GM12878 (cell line): ENCODE measurements at regions not wholly inside any gene's neighbourhood (a gene's known extent, or its start where the extent isn't known, plus 50 kb on each side); places are given as distances from the start of the nearest gene placed in this dataset.

Experiments
- ATAC-seq: fragments of 200-7000 bp; cut with Tn5 transposase; 3 replicates; pipeline ENCODE4 v1.9.1; 2020; ENCODE audit warnings: mild to moderate bottlenecking, moderate library complexity
- BruUV-seq: library from RNA; stranded (reverse); fragments of 400-500 nt; replicated peaks from 2 replicates; lab custom pipeline; 2021; lab: Mats Ljungman, UMichigan
- CTCF ChIA-PET: fragments of 300-600 bp; sonication (Branson Sonifier 250); formaldehyde crosslinking; extraction: SDS; loops from one replicate; lab custom pipeline; 2021; ENCODE audit warnings: inconsistent platforms; lab: Yijun Ruan, JAX
- POLR2A ChIA-PET: fragments of 350-600 bp; formaldehyde crosslinking; extraction: SDS; loops from one replicate; lab custom pipeline; 2021; ENCODE audit warnings: inconsistent platforms; lab: Charles Lee
- RAD21 ChIA-PET: fragments of 300-600 bp; sonication (Branson Sonifier 250); formaldehyde crosslinking; loops from one replicate; lab custom pipeline; 2023; ENCODE audit warnings: antibody characterized with exemption; ENCODE audit not compliant: unreplicated experiment; lab: Charles Lee
- SMC1A ChIA-PET: fragments of 300-600 bp; sonication (Branson Sonifier 250); formaldehyde crosslinking; loops from one replicate; lab custom pipeline; 2023; ENCODE audit not compliant: unreplicated experiment, uncharacterized antibody; lab: Charles Lee
- DNase-seq: peaks from one replicate; pipeline ENCODE4 v3.0.0-alpha.2; 2011; ENCODE audit warnings: low read depth, low spot score
- FAIRE-seq: peaks from 3 replicates; lab custom pipeline; 2011; peaks lifted over from hg19 to GRCh38; lab: Jason Lieb, UNC
- H2AFZ ChIP-seq: 2 replicates; pipeline ENCODE4 v1.6.0; 2011; ENCODE audit warnings: low read depth, low read length, control low read depth; ENCODE audit not compliant: control insufficient read depth
- H3K27ac ChIP-seq: 2 replicates; pipeline ENCODE4 v1.5.1; 2011; ENCODE audit warnings: control low read depth; ENCODE audit not compliant: control insufficient read depth, insufficient read depth
- H3K27me3 ChIP-seq, 2 experiments: replicated peaks in 1 of 2; 2 replicates each; pipeline versions ENCODE4 v1.6.0 to v1.6.1; 2011; ENCODE audit warnings: low read length in 1 of 2; ENCODE audit not compliant: control insufficient read depth in 2 of 2, insufficient read depth in 2 of 2
- H3K36me3 ChIP-seq, 2 experiments: 2 replicates each; pipeline ENCODE4 v1.5.1; 2011; ENCODE audit warnings: low read length in 1 of 2; ENCODE audit not compliant: control insufficient read depth in 2 of 2, insufficient read depth in 2 of 2
- H3K4me1 ChIP-seq: 2 replicates; pipeline ENCODE4 v1.6.1; 2011; ENCODE audit warnings: mild to moderate bottlenecking, low read length, moderate library complexity, mixed read lengths; ENCODE audit not compliant: control insufficient read depth, insufficient read depth
- H3K4me2 ChIP-seq: 2 replicates; pipeline ENCODE4 v1.6.0; 2011; ENCODE audit warnings: control low read depth; ENCODE audit not compliant: control insufficient read depth, insufficient read depth
- H3K4me3 ChIP-seq: fragments of 200-600 bp; sonication (generic); 2 replicates; pipeline ENCODE4 v1.5.1; 2016
- H3K79me2 ChIP-seq: 2 replicates; pipeline ENCODE4 v1.6.0; 2011; ENCODE audit warnings: low read length; ENCODE audit not compliant: control insufficient read depth, insufficient read depth
- H3K9ac ChIP-seq: 2 replicates; pipeline ENCODE4 v1.8.0; 2011; ENCODE audit warnings: low read length, control low read depth, mixed read lengths; ENCODE audit not compliant: control insufficient read depth, insufficient read depth
- H3K9me3 ChIP-seq: replicated peaks from 3 replicates; pipeline ENCODE4 v1.5.1; 2011; ENCODE audit warnings: mild to moderate bottlenecking, low read length; ENCODE audit not compliant: control insufficient read depth, insufficient read depth
- H4K20me1 ChIP-seq: 2 replicates; pipeline ENCODE4 v1.6.0; 2011; ENCODE audit not compliant: control insufficient read depth, insufficient read depth
- ATF2 ChIP-seq: IDR thresholded peaks from 2 replicates; pipeline ENCODE4 v1.6.1; 2012; ENCODE audit warnings: low read length, inconsistent platforms
- EGR1 ChIP-seq, 2 experiments: IDR thresholded peaks; 1 replicate in 1 of 2; 2 replicates in 1 of 2; pipeline ENCODE4 v1.6.1; 2011 to 2012; ENCODE audit warnings: low read depth in 2 of 2, low read length in 2 of 2, borderline replicate concordance in 1 of 2, mild to moderate bottlenecking in 1 of 2, moderate library complexity in 1 of 2
- IRF3 ChIP-seq: fragments of 450-650 bp; IDR thresholded peaks from 2 replicates; pipeline ENCODE4 v1.6.1; 2014; ENCODE audit warnings: mild to moderate bottlenecking
- MYB ChIP-seq: fragments of 150-350 bp; IDR thresholded peaks from 2 replicates; pipeline ENCODE4 v1.6.1; 2014; ENCODE audit warnings: mild to moderate bottlenecking, low read depth, low read length, borderline replicate concordance
- NFXL1 ChIP-seq: fragments of 450-650 bp; IDR thresholded peaks from 2 replicates; pipeline ENCODE4 v1.6.1; 2017; ENCODE audit warnings: antibody characterized with exemption, mild to moderate bottlenecking, borderline replicate concordance
- RBBP5 ChIP-seq: fragments of 200-600 bp; sonication (generic); conservative IDR thresholded peaks from 2 replicates; pipeline ENCODE4 v1.6.1; 2016
- RELA ChIP-seq: fragments of 450-650 bp; IDR thresholded peaks from 2 replicates; pipeline ENCODE4 v1.8.0; 2014; ENCODE audit warnings: borderline replicate concordance; ENCODE audit not compliant: partially characterized antibody
- RUNX3 ChIP-seq: IDR thresholded peaks from 2 replicates; pipeline ENCODE4 v1.6.1; 2012; ENCODE audit warnings: low read length, inconsistent platforms
- SIX5 ChIP-seq: IDR thresholded peaks from 2 replicates; pipeline ENCODE4 v1.6.1; 2011; ENCODE audit warnings: mild to moderate bottlenecking, low read depth, low read length, moderate library complexity; ENCODE audit not compliant: severe bottlenecking
- SPI1 ChIP-seq: IDR thresholded peaks from 2 replicates; pipeline ENCODE4 v1.6.1; 2011; ENCODE audit warnings: low read depth, mild to moderate bottlenecking, low read length, moderate library complexity, borderline replicate concordance; ENCODE audit not compliant: insufficient read depth
- SREBF1 ChIP-seq: IDR thresholded peaks from 2 replicates; pipeline ENCODE4 v1.6.1; 2012; ENCODE audit warnings: mild to moderate bottlenecking, low read length
- STAT3 ChIP-seq: IDR thresholded peaks from 2 replicates; pipeline ENCODE4 v1.6.1; 2011; ENCODE audit warnings: low read depth, low read length, improper control_type of control experiment
- ZZZ3 ChIP-seq: IDR thresholded peaks from 2 replicates; pipeline ENCODE4 v1.6.1; 2011; ENCODE audit warnings: low read depth; ENCODE audit not compliant: control insufficient read depth, insufficient read length
- WGBS: methylation state at CpG from one replicate; pipeline ENCODE4 v1.1.6; 2016; ENCODE audit warnings: low lambda C conversion rate; ENCODE audit not compliant: insufficient replicate concordance, insufficient coverage; ENCODE audit errors: missing lambda C conversion rate; 5-methylcytosine and 5-hydroxymethylcytosine counted together
- in situ Hi-C: fragments of 300-500 bp; cut with MboI; formaldehyde crosslinking; loops from 9 replicates; pipeline ENCODE4 v1.14.3; 2018; ENCODE audit warnings: mixed read lengths
- intact Hi-C: fragments of 100-400 bp; cut with micrococcal nuclease; formaldehyde crosslinking; loops from one replicate; pipeline ENCODE4 v1.14.2; 2022; ENCODE audit not compliant: unreplicated experiment
- TF ChIP-seq, protein P1 (sequence below): fragments of 450-650 bp; IDR thresholded peaks from 2 replicates; pipeline ENCODE4 v1.6.1; 2017; ENCODE audit warnings: mild to moderate bottlenecking, low read depth, inconsistent platforms; ENCODE audit not compliant: poor library complexity, severe bottlenecking

- Histone ChIP-seq H3K79me2 (no peaks in the 10 kb centered on the region), H2AFZ (no peak overlapping the region), H3K9me3 (no peaks in the 10 kb centered on the region), H3K4me3 (no peak overlapping the region), H3K36me3 (no peaks in the 10 kb centered on the region), H3K9ac (no peak overlapping the region), H3K4me2 (no peak overlapping the region), H3K27me3 (no peaks in the 10 kb centered on the region), H3K27ac (no peak overlapping the region), H3K4me1 (no peaks in the 10 kb centered on the region), H4K20me1 (no peaks in the 10 kb centered on the region)
- ChIA-PET POLR2A (no interaction called here), SMC1A (no interaction called here), CTCF (no interaction called here), RAD21 (interaction anchor here (1.1 kb wide), 1 partner anchor 219 kb away, joined by 3 read pairs; no protein-coding TSS in a partner anchor)
- TF ChIP-seq SREBF1 (no peak), SIX5 (no peak), ATF2 (no peak), ZZZ3 (no peak)
- FAIRE-seq (no peak), ATAC-seq (no peak), DNase-seq (no peak)
- BruUV-seq: no TSS peak
- in situ Hi-C loops: loop anchor here (5.0 to 10.0 kb wide), 2 partner anchors 217 to 524 kb away; no protein-coding TSS in a partner anchor
- intact Hi-C loops: loop anchor here (10.0 kb wide), 1 partner anchor 394 kb away; no protein-coding TSS in a partner anchor
- WGBS: 2% methylated on average over 2 of the region's 2 CpGs
Measured at GRCh38 chr6:165880686-165881085, 217.6 kb upstream of the PDE10A start.

- DNase-seq: no peak
- Histone ChIP-seq H3K4me2 (no peak overlapping the region), H3K79me2 (no peaks in the 10 kb centered on the region), H3K9ac (no peak overlapping the region), H3K36me3 (no peaks in the 10 kb centered on the region), H3K27ac (no peak overlapping the region), H3K4me3 (no peak overlapping the region), H3K27me3 (0 out of 4 replicates have a peak, but pooled peaks cover 0 to 2% of the 10 kb centered on the region in 2 experiments), H2AFZ (no peak overlapping the region), H3K9me3 (no peaks in the 10 kb centered on the region), H3K4me1 (no peaks in the 10 kb centered on the region), H4K20me1 (no peaks in the 10 kb centered on the region)
- POLR2A ChIA-PET: no interaction called here
- SMC1A ChIA-PET: interaction anchor here (1.3 to 1.4 kb wide), 2 partner anchors 17 to 42 kb away, joined by 3 read pairs; no protein-coding TSS in a partner anchor
- FAIRE-seq: no peak
- no peak for ATAC-seq
- in situ Hi-C loops: no loop called here
- CTCF ChIA-PET: interaction anchor here (0.9 to 2.0 kb wide), 3 partner anchors 26 to 229 kb away, joined by 3 to 5 read pairs (median 3); no protein-coding TSS in a partner anchor
- 61% methylated on average over 3 of the region's 3 CpGs for WGBS
- RAD21 ChIA-PET: no interaction called here
- intact Hi-C loops: no loop called here
- no TSS peak for BruUV-seq
- no peak for TF ChIP-seq IRF3
- TF ChIP-seq NFXL1: no peak
- TF ChIP-seq RUNX3: no peak
- TF ChIP-seq SPI1: no peak
- TF ChIP-seq STAT3: no peak
- no peak for TF ChIP-seq RELA
- no peak for TF ChIP-seq EGR1 (IDR thresholded peaks at IDR 0.05; ENCODE audit: borderline replicate concordance in 1 of 2, low read depth in 2 of 2, low read length in 2 of 2)
- no peak for TF ChIP-seq RBBP5
- TF ChIP-seq, protein P1, sequence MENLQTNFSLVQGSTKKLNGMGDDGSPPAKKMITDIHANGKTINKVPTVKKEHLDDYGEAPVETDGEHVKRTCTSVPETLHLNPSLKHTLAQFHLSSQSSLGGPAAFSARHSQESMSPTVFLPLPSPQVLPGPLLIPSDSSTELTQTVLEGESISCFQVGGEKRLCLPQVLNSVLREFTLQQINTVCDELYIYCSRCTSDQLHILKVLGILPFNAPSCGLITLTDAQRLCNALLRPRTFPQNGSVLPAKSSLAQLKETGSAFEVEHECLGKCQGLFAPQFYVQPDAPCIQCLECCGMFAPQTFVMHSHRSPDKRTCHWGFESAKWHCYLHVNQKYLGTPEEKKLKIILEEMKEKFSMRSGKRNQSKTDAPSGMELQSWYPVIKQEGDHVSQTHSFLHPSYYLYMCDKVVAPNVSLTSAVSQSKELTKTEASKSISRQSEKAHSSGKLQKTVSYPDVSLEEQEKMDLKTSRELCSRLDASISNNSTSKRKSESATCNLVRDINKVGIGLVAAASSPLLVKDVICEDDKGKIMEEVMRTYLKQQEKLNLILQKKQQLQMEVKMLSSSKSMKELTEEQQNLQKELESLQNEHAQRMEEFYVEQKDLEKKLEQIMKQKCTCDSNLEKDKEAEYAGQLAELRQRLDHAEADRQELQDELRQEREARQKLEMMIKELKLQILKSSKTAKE: no peak
- TF ChIP-seq MYB: no peak
Measured at GRCh38 chr6:165877773-165878172, 214.7 kb upstream of the PDE10A start.
